Endothelial cell of umbilical vein (primary cell): ENCODE measurements at regions not wholly inside any gene's neighbourhood (a gene's known extent, or its start where the extent isn't known, plus 50 kb on each side); places are given as distances from the start of the nearest gene placed in this dataset.

Experiments
- CTCF ChIP-seq, 2 donors: IDR thresholded peaks; 1 replicate in 1 of 2; 2 replicates in 1 of 2; pipeline ENCODE4 v1.5.1; 2011; ENCODE audit warnings: low read length in 2 of 2, mild to moderate bottlenecking in 2 of 2, moderate library complexity in 2 of 2, control low read depth in 1 of 2, inconsistent platforms in 1 of 2, low read depth in 1 of 2; ENCODE audit not compliant: insufficient read depth in 1 of 2; ENCODE audit errors: extremely low read depth in 1 of 2
- EZH2 ChIP-seq: IDR thresholded peaks from 2 replicates; pipeline ENCODE4 v1.6.1; 2012; ENCODE audit warnings: borderline replicate concordance, low read depth, mild to moderate bottlenecking, moderate library complexity, low read length, inconsistent platforms; ENCODE audit not compliant: severe bottlenecking
- GATA2 ChIP-seq: IDR thresholded peaks from 2 replicates; pipeline ENCODE4 v1.7.0; 2011; ENCODE audit warnings: low read depth, mild to moderate bottlenecking, moderate library complexity, mixed read lengths, low read length; ENCODE audit not compliant: insufficient read length, insufficient read depth
- JUN ChIP-seq: IDR thresholded peaks from 2 replicates; pipeline ENCODE4 v1.6.1; 2011; ENCODE audit warnings: borderline replicate concordance, low read depth; ENCODE audit not compliant: insufficient read length, insufficient read depth
- MAX ChIP-seq: IDR thresholded peaks from 2 replicates; pipeline ENCODE4 v1.6.1; 2011; ENCODE audit not compliant: insufficient read depth, insufficient read length
- MYC ChIP-seq: IDR thresholded peaks from one replicate; pipeline ENCODE4 v1.6.1; 2011; ENCODE audit warnings: mild to moderate bottlenecking, low read depth, low read length
- POLR2A ChIP-seq: IDR thresholded peaks from 2 replicates; pipeline ENCODE4 v1.6.1; 2012; ENCODE audit warnings: low read depth, mild to moderate bottlenecking, control low read depth, low read length
- POLR2AphosphoS5 ChIP-seq: IDR thresholded peaks from 2 replicates; pipeline ENCODE4 v1.6.1; 2012; ENCODE audit warnings: low read depth, mild to moderate bottlenecking, control low read depth, low read length, moderate library complexity; ENCODE audit not compliant: insufficient read depth

GRCh38 chr1:190699165-190699564 lies 221.5 kb upstream of the BRINP3 start:
- TF ChIP-seq MYC (no peak), POLR2A (no peak), MAX (no peak), CTCF (IDR thresholded peaks at IDR 0.05; ENCODE audit: extremely low read depth in 1 of 2, insufficient read depth in 1 of 2, low read depth in 1 of 2, low read length in 2 of 2) (no peak), JUN (no peak), EZH2 (no peak), POLR2AphosphoS5 (no peak), GATA2 (no peak)
